Thyroid gland (tissue), 4 donors: ENCODE measurements at regions not wholly inside any gene's neighbourhood (a gene's known extent, or its start where the extent isn't known, plus 50 kb on each side); places are given as distances from the start of the nearest gene placed in this dataset.

Experiments
- DNase-seq, 2 donors: peaks; one replicate each; pipeline ENCODE4 v3.0.0-alpha.2; 2019
- H3K27ac ChIP-seq, 3 donors: fragments of 200-600 bp; sonication (generic); 1 replicate in 2 of 3; 2 replicates in 1 of 3; pipeline ENCODE4 v1.5.1; 2016 to 2019; ENCODE audit warnings: mild to moderate bottlenecking in 1 of 3, moderate library complexity in 1 of 3
- H3K27me3 ChIP-seq: fragments of 200-600 bp; sonication (generic); one replicate; pipeline ENCODE4 v1.5.1; 2019
- H3K36me3 ChIP-seq, 2 donors: fragments of 200-600 bp; sonication (generic); one replicate each; pipeline ENCODE4 v1.5.1; 2016 to 2019
- H3K4me1 ChIP-seq, 2 donors: fragments of 200-600 bp; sonication (generic); one replicate each; pipeline ENCODE4 v1.5.1; 2017 to 2019
- H3K4me3 ChIP-seq, 3 donors: fragments of 200-600 bp; sonication (generic); replicated peaks in 1 of 3; 1 replicate in 2 of 3; 2 replicates in 1 of 3; pipeline ENCODE4 v1.5.1; 2016; ENCODE audit warnings: mild to moderate bottlenecking in 1 of 3
- H3K9me3 ChIP-seq: fragments of 200-600 bp; sonication (generic); one replicate; pipeline ENCODE4 v1.5.1; 2017
- CTCF ChIP-seq, 6 experiments: fragments of 200-600 bp in 3 of 6; fragments of 450-650 bp in 3 of 6; sonication (generic) in 3 of 6; IDR thresholded peaks; one replicate each; pipeline ENCODE4 v1.5.1; 2016 to 2019; ENCODE audit warnings: antibody characterized with exemption in 6 of 6, mild to moderate bottlenecking in 2 of 6, inconsistent platforms in 1 of 6, moderate library complexity in 1 of 6
- POLR2A ChIP-seq, 2 donors: fragments of 450-650 bp; IDR thresholded peaks; one replicate each; pipeline ENCODE4 v1.6.1; 2017; ENCODE audit warnings: antibody characterized with exemption in 2 of 2, mild to moderate bottlenecking in 2 of 2, moderate library complexity in 1 of 2
- WGBS, 2 donors: methylation state at CpG; one replicate each; pipeline ENCODE4 v1.1.5; 2017; 5-methylcytosine and 5-hydroxymethylcytosine counted together
- intact Hi-C: fragments of 100-400 bp; cut with DNase I; formaldehyde crosslinking; loops from one replicate; pipeline ENCODE4 v1.15.1; 2023

DNA sequence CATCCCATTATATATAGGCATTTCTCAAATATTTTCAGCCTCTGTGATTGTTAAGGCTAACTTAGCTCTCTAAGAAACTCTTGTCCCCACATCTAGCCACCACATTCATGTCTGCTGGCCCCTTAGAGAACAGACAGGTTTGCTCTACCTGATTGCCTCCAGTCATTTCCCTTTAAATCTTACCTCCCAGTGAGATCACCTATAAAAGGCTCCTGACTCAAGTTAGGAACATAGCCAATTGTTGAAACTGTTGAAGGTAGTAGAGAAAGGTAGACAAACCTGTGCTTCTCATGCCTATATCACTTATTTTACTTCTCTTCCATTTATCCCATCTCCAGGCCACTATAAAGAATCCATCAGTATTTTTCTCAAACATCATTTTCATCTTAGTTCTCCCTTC lies 771.4 kb downstream of the DIAPH3 start:
- H3K27me3 ChIP-seq, result no peaks in the 10 kb centered on the region
- H3K27ac ChIP-seq, result no peak overlapping the region
- TF ChIP-seq POLR2A (IDR thresholded peaks at IDR 0.05), result no peak
- no peak for TF ChIP-seq CTCF (IDR thresholded peaks at IDR 0.05)
- intact Hi-C loops, result loop anchor here (5.0 to 10.0 kb wide), 2 partner anchors 285 to 512 kb away; no protein-coding TSS in a partner anchor
- H3K9me3 ChIP-seq, result no peaks in the 10 kb centered on the region
- DNase-seq, result no peak
- no peaks in the 10 kb centered on the region for H3K4me1 ChIP-seq
- no peak overlapping the region for H3K4me3 ChIP-seq
- H3K36me3 ChIP-seq, result no peaks in the 10 kb centered on the region

GRCh38 chr13:59394496-59394895 lies 769.2 kb downstream of the DIAPH3 start:
- intact Hi-C loops, result loop anchor here (5.0 to 10.0 kb wide), 2 partner anchors 283 to 510 kb away; no protein-coding TSS in a partner anchor
- Histone ChIP-seq H3K9me3 (no peaks in the 10 kb centered on the region), H3K27me3 (no peaks in the 10 kb centered on the region), H3K4me1 (no peaks in the 10 kb centered on the region), H3K4me3 (no peak overlapping the region), H3K36me3 (no peaks in the 10 kb centered on the region), H3K27ac (no peak overlapping the region)
- WGBS, 2 donors, result 89 to 90% methylated on average over 2 of the region's 2 CpGs
- DNase-seq, result no peak
- TF ChIP-seq POLR2A (IDR thresholded peaks at IDR 0.05), result no peak
- TF ChIP-seq CTCF (IDR thresholded peaks at IDR 0.05), result no peak

DNA sequence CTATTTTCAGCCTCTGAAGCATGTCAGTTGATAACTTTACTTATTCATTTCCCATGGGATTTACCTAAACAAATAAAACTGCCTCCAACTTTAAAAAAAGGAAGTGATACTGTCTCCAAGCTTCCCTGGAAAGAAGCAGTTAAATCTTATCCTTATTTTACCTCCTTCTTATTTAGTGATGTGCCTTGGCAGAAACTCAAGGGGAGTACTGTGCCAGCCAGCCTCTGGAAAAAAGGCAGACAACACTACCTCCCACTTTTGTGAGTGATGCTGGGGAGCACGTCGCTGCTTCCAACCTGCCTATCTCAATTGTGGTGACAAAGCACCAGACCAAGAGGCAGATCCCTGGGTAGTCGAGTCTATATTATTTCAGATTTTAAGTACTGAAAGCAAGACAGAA lies 765.6 kb downstream of the DIAPH3 start:
- intact Hi-C loops, result loop anchor here (10.0 kb wide), 1 partner anchor 507 kb away; no protein-coding TSS in a partner anchor
- Histone ChIP-seq H3K27ac (no peak overlapping the region), H3K27me3 (no peaks in the 10 kb centered on the region), H3K4me3 (no peak overlapping the region), H3K4me1 (no peaks in the 10 kb centered on the region), H3K36me3 (no peaks in the 10 kb centered on the region), H3K9me3 (no peaks in the 10 kb centered on the region)
- 55 to 59% methylated on average over 3 of the region's 3 CpGs for WGBS, 2 donors
- TF ChIP-seq POLR2A (IDR thresholded peaks at IDR 0.05), result no peak
- no peak for TF ChIP-seq CTCF (IDR thresholded peaks at IDR 0.05)
- DNase-seq, result no peak

DNA sequence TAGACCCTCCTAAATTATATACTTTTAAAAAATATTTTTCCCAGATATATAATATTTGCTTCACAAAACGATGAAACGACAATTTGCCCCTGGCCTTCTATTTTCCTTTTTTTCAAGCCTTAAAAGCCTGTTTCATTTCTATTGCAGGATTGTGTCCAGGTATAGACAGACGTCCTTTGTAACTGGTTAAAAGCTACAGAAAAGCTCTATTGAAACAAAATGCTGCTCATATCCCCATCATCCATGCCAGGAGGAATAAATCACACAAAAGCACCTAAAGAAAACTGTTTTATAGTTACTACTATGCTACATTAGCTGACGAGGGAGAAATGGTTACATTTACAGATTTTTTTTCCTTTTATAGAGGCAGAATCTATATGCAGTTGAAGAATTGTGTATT lies 765.1 kb downstream of the DIAPH3 start:
- H3K27ac ChIP-seq, result no peak overlapping the region
- no peaks in the 10 kb centered on the region for H3K9me3 ChIP-seq
- 89 to 92% methylated on average over 4 of the region's 4 CpGs for WGBS, 2 donors
- H3K27me3 ChIP-seq, result no peaks in the 10 kb centered on the region
- H3K36me3 ChIP-seq, result no peaks in the 10 kb centered on the region
- TF ChIP-seq CTCF (IDR thresholded peaks at IDR 0.05) (no peak), POLR2A (IDR thresholded peaks at IDR 0.05) (no peak)
- intact Hi-C loops, result loop anchor here (10.0 kb wide), 1 partner anchor 506 kb away; no protein-coding TSS in a partner anchor
- no peak for DNase-seq
- no peak overlapping the region for H3K4me3 ChIP-seq
- no peaks in the 10 kb centered on the region for H3K4me1 ChIP-seq

DNA sequence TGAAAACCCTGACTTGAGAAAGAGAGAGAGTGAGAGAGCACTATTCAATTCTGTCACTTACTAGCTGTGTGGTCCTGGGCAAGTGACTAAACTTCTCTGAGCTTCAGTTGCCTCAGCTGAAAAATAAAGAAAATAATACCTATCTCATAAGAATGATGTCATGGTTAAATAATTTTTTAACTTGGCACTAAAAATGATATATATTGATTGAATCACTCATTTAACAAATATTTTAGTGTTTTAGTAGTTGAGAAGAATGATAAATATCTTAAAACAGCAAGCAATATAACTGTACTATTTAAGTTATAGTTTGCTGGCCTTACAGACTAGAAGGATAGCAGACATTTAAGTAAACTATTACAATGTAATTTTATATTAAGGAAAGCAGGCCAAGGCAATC lies 764.2 kb downstream of the DIAPH3 start:
- no peaks in the 10 kb centered on the region for H3K4me1 ChIP-seq
- H3K36me3 ChIP-seq, result no peaks in the 10 kb centered on the region
- no peaks in the 10 kb centered on the region for H3K27me3 ChIP-seq
- TF ChIP-seq CTCF (IDR thresholded peaks at IDR 0.05) (no peak), POLR2A (IDR thresholded peaks at IDR 0.05) (no peak)
- intact Hi-C loops, result loop anchor here (10.0 kb wide), 1 partner anchor 505 kb away; no protein-coding TSS in a partner anchor
- no peak overlapping the region for H3K27ac ChIP-seq
- H3K9me3 ChIP-seq, result no peaks in the 10 kb centered on the region
- no peak for DNase-seq
- H3K4me3 ChIP-seq, result no peak overlapping the region
